Mesendoderm (in vitro differentiated cells): ENCODE measurements at regions not wholly inside any gene's neighbourhood (a gene's known extent, or its start where the extent isn't known, plus 50 kb on each side); places are given as distances from the start of the nearest gene placed in this dataset.

Source experiments
- DNase-seq: peaks from one replicate; pipeline ENCODE4 v3.0.0; 2013
- H2AK5ac ChIP-seq: 2 replicates; pipeline ENCODE4 v1.6.1; 2013; ENCODE audit warnings: low read length, inconsistent platforms
- H2BK120ac ChIP-seq: 2 replicates; pipeline ENCODE4 v1.6.1; 2013; ENCODE audit warnings: low read depth, mild to moderate bottlenecking, low read length, moderate library complexity, mixed read lengths
- H2BK15ac ChIP-seq: replicated peaks from 2 replicates; pipeline ENCODE4 v1.6.1; 2013; ENCODE audit warnings: low read depth, mild to moderate bottlenecking, moderate library complexity
- H2BK5ac ChIP-seq: 2 replicates; pipeline ENCODE4 v1.6.1; 2013; ENCODE audit warnings: low read length, inconsistent platforms
- H3K18ac ChIP-seq: 2 replicates; pipeline ENCODE4 v1.6.1; 2013; ENCODE audit warnings: mild to moderate bottlenecking, low read length, mixed read lengths
- H3K23ac ChIP-seq: one replicate; pipeline ENCODE4 v1.6.1; 2013; ENCODE audit warnings: low read length
- H3K27ac ChIP-seq: 2 replicates; pipeline ENCODE4 v1.5.1; 2013; ENCODE audit warnings: low read depth, mild to moderate bottlenecking, inconsistent platforms, low read length, moderate library complexity
- H3K27me3 ChIP-seq: 2 replicates; pipeline ENCODE4 v1.6.1; 2013; ENCODE audit warnings: low read length, control low read depth, mild to moderate bottlenecking, inconsistent platforms; ENCODE audit not compliant: insufficient read depth, poor library complexity
- H3K36me3 ChIP-seq: 2 replicates; pipeline ENCODE4 v1.6.1; 2013; ENCODE audit warnings: low read length, inconsistent platforms; ENCODE audit not compliant: control insufficient read depth, insufficient read depth
- H3K4ac ChIP-seq: one replicate; pipeline ENCODE4 v1.6.1; 2013; ENCODE audit warnings: low read depth, mild to moderate bottlenecking, low read length, moderate library complexity
- H3K4me1 ChIP-seq: 2 replicates; pipeline ENCODE4 v1.6.1; 2013; ENCODE audit warnings: low read depth, low read length, inconsistent platforms; ENCODE audit not compliant: control insufficient read depth
- H3K4me2 ChIP-seq: 2 replicates; pipeline ENCODE4 v1.6.1; 2013; ENCODE audit warnings: low read length
- H3K4me3 ChIP-seq: 2 replicates; pipeline ENCODE4 v1.5.1; 2013; ENCODE audit warnings: mild to moderate bottlenecking, low read length
- H3K56ac ChIP-seq: one replicate; pipeline ENCODE4 v1.6.1; 2013; ENCODE audit warnings: low read length
- H3K79me1 ChIP-seq: 2 replicates; pipeline ENCODE4 v1.6.1; 2013; ENCODE audit warnings: low read length, inconsistent platforms
- H3K79me2 ChIP-seq: 2 replicates; pipeline ENCODE4 v1.6.1; 2013; ENCODE audit warnings: mild to moderate bottlenecking, low read length; ENCODE audit not compliant: control insufficient read depth, insufficient read depth
- H3K9ac ChIP-seq: 2 replicates; pipeline ENCODE4 v1.6.1; 2013; ENCODE audit warnings: low read length, inconsistent platforms
- H4K5ac ChIP-seq: one replicate; pipeline ENCODE4 v1.6.1; 2013; ENCODE audit warnings: low read length
- H4K8ac ChIP-seq: one replicate; pipeline ENCODE4 v1.6.1; 2013; ENCODE audit warnings: low read depth, mild to moderate bottlenecking, control low read depth, low read length, moderate library complexity
- WGBS: extraction: QIAGEN DNeasy Blood & Tissue Kit; methylation state at CpG from one replicate; pipeline ENCODE4 v1.1.7; 2013; ENCODE audit warnings: low lambda C conversion rate, missing lambda C conversion rate; ENCODE audit not compliant: insufficient coverage; ENCODE audit errors: extremely low coverage; 5-methylcytosine and 5-hydroxymethylcytosine counted together

DNA sequence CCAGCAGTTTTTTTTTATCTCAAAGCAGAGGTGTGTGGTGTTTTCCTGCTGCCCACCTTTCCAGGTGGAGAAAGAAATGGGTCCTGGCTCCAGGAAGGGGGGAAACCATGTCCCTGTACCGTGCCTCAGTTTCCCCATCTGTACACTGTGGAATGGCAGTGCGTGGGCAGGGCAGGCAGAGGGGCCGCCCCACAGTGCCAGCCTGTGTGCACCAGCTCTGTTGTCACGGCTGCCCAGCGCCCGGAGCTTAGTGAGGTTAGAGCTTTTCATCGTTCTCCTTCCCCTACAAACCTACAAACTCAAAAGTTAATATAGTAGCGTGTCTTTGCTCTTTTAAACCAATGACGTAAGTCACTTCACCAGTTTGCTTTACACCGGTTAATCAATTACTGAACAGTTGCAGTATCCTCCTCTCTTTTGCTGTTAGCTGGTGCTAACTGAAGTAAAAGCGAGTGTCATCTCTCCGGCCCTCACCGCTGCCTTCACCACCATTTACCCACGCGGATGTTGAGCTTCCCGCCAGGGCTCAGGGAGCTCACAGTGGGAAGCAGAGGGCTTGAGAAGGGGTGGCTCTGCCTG, 114.8 kb upstream of the ADRA2C start:
- no peak overlapping the region for H2BK120ac ChIP-seq
- no peak for DNase-seq
- H3K4me3 ChIP-seq, result no peak overlapping the region
- H3K79me1 ChIP-seq, result no peaks in the 10 kb centered on the region
- H3K4me2 ChIP-seq, result no peak overlapping the region
- H3K27me3 ChIP-seq, result no peaks in the 10 kb centered on the region
- H3K36me3 ChIP-seq, result no peaks in the 10 kb centered on the region
- H2BK5ac ChIP-seq, result no peak overlapping the region
- no peak overlapping the region for H3K23ac ChIP-seq
- H3K18ac ChIP-seq, result no peak overlapping the region
- no peak overlapping the region for H4K5ac ChIP-seq
- H2BK15ac ChIP-seq, result no peak overlapping the region
- no peak overlapping the region for H3K27ac ChIP-seq
- no peaks in the 10 kb centered on the region for H3K4me1 ChIP-seq
- no peak overlapping the region for H3K4ac ChIP-seq
- H2AK5ac ChIP-seq, result no peak overlapping the region
- H3K56ac ChIP-seq, result no peak overlapping the region
- no peak overlapping the region for H3K9ac ChIP-seq
- H3K79me2 ChIP-seq, result no peaks in the 10 kb centered on the region
- H4K8ac ChIP-seq, result no peak overlapping the region
- WGBS, result no CpG with 5 or more reads among the region's 16 CpGs

- no peak overlapping the region for H2BK15ac ChIP-seq
- no peak overlapping the region for H3K9ac ChIP-seq
These were observed 116.7 kb upstream of the ADRA2C start for GRCh38 chr4:3649491-3649890.

DNA sequence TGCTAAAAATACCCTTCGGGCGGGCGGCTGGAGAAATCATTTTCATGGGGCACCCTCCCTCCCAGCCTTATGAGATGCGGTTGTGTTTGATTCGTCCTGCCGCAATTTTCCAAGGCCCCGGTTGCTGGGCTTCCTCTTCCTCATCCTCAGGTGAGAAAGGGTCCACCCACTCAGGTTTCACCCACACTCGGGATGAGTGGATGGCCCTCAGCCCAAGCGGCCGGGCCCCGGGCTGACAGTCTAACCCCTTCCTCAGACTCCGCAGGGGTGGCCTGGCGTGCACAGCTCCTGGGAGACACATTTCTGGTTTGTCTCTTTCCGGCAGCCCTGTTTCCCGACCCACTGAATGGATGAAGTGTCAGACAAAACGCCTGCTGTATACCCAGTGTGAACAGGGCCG, 116.5 kb upstream of the LRPAP1 start:
- Histone ChIP-seq H3K36me3 (no peaks in the 10 kb centered on the region), H2AK5ac (no peak overlapping the region), H2BK15ac (no peak overlapping the region), H4K8ac (no peak overlapping the region), H4K5ac (no peak overlapping the region), H3K79me2 (no peaks in the 10 kb centered on the region), H3K18ac (no peak overlapping the region), H3K4me2 (no peak overlapping the region), H3K23ac (no peak overlapping the region), H3K79me1 (no peaks in the 10 kb centered on the region), H3K27ac (no peak overlapping the region), H3K4ac (no peak overlapping the region), H3K56ac (no peak overlapping the region), H2BK5ac (no peak overlapping the region), H2BK120ac (no peak overlapping the region), H3K27me3 (no peaks in the 10 kb centered on the region), H3K9ac (no peak overlapping the region), H3K4me1 (no peaks in the 10 kb centered on the region), H3K4me3 (no peak overlapping the region)
- WGBS, result no CpG with 5 or more reads among the region's 17 CpGs
- no peak for DNase-seq

More at GRCh38 chr4:3649491-3649890, 116.7 kb upstream of the ADRA2C start:
- H4K8ac ChIP-seq, result no peak overlapping the region
- H2BK120ac ChIP-seq, result no peak overlapping the region
- H3K36me3 ChIP-seq, result no peaks in the 10 kb centered on the region
- no peak overlapping the region for H3K4ac ChIP-seq
- DNase-seq, result no peak
- H3K27ac ChIP-seq, result no peak overlapping the region
- H2BK5ac ChIP-seq, result no peak overlapping the region
- no peak overlapping the region for H3K23ac ChIP-seq
- no peaks in the 10 kb centered on the region for H3K4me1 ChIP-seq
- no peaks in the 10 kb centered on the region for H3K79me1 ChIP-seq
- no peak overlapping the region for H3K18ac ChIP-seq
- no peak overlapping the region for H3K56ac ChIP-seq
- no peak overlapping the region for H3K4me2 ChIP-seq
- H3K27me3 ChIP-seq, result no peaks in the 10 kb centered on the region
- H3K79me2 ChIP-seq, result no peaks in the 10 kb centered on the region
- no peak overlapping the region for H4K5ac ChIP-seq
- no peak overlapping the region for H2AK5ac ChIP-seq
- WGBS, result no CpG with 5 or more reads among the region's 16 CpGs
- no peak overlapping the region for H3K4me3 ChIP-seq

- no peaks in the 10 kb centered on the region for H3K79me1 ChIP-seq
- no peaks in the 10 kb centered on the region for H3K27me3 ChIP-seq
- no peak overlapping the region for H4K8ac ChIP-seq
- H3K9ac ChIP-seq, result no peak overlapping the region
- no peak overlapping the region for H3K4me3 ChIP-seq
- H2AK5ac ChIP-seq, result no peak overlapping the region
- no CpG with 5 or more reads among the region's 16 CpGs for WGBS
- no peak overlapping the region for H2BK5ac ChIP-seq
- no peak overlapping the region for H3K18ac ChIP-seq
- no peak overlapping the region for H2BK120ac ChIP-seq
- H4K5ac ChIP-seq, result no peak overlapping the region
- DNase-seq, result no peak
- no peak overlapping the region for H2BK15ac ChIP-seq
- no peaks in the 10 kb centered on the region for H3K4me1 ChIP-seq
- no peak overlapping the region for H3K23ac ChIP-seq
- no peak overlapping the region for H3K27ac ChIP-seq
- no peak overlapping the region for H3K4me2 ChIP-seq
- H3K4ac ChIP-seq, result no peak overlapping the region
- no peaks in the 10 kb centered on the region for H3K79me2 ChIP-seq
- no peaks in the 10 kb centered on the region for H3K36me3 ChIP-seq
- no peak overlapping the region for H3K56ac ChIP-seq
These were observed 116.0 kb upstream of the LRPAP1 start for GRCh38 chr4:3648195-3648594.

DNA sequence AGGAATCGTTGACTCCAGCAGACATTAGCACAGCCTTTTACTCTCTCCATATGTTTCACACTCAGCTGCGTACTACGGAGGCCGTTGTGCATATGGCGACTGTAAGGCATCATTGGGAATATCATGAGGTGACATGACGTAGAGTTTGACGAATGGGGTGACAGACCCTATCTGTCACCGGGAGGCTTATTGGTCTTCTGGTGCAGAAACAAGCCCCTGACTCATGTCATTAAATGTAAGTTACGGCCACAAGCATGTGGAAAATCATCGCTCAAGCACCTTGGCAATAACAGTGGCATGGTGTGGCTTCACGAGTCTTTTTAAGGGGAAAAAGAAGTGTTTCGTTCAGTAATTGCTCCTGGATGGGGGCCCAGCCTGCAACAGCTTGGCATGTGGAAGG, 115.2 kb upstream of the LRPAP1 start:
- Histone ChIP-seq H4K8ac (no peak overlapping the region), H2BK120ac (no peak overlapping the region), H2AK5ac (no peak overlapping the region), H2BK5ac (no peak overlapping the region), H3K4me2 (no peak overlapping the region), H3K27me3 (no peaks in the 10 kb centered on the region), H3K79me2 (no peaks in the 10 kb centered on the region), H4K5ac (no peak overlapping the region), H3K79me1 (no peaks in the 10 kb centered on the region), H3K4me3 (no peak overlapping the region), H3K18ac (no peak overlapping the region), H3K23ac (no peak overlapping the region), H3K9ac (no peak overlapping the region), H3K4ac (no peak overlapping the region), H3K27ac (no peak overlapping the region), H3K56ac (no peak overlapping the region), H2BK15ac (no peak overlapping the region), H3K4me1 (no peaks in the 10 kb centered on the region), H3K36me3 (no peaks in the 10 kb centered on the region)
- DNase-seq, result no peak
- WGBS, result no CpG with 5 or more reads among the region's 12 CpGs
